Parathyroid adenoma (tissue), 2 donors: ENCODE measurements at regions not wholly inside any gene's neighbourhood (a gene's known extent, or its start where the extent isn't known, plus 50 kb on each side); places are given as distances from the start of the nearest gene placed in this dataset.

Experiments
- H2AFZ ChIP-seq: fragments of 300-600 bp; sonication (generic); one replicate; pipeline ENCODE4 v1.7.0; 2017; ENCODE audit warnings: antibody characterized with exemption, mild to moderate bottlenecking
- H3K27ac ChIP-seq: fragments of 300-600 bp; sonication (generic); one replicate; pipeline ENCODE4 v1.7.0; 2017
- H3K27me3 ChIP-seq: fragments of 300-600 bp; sonication (generic); one replicate; pipeline ENCODE4 v1.7.0; 2017; ENCODE audit warnings: low read length; ENCODE audit not compliant: control insufficient read depth, insufficient read depth
- H3K36me3 ChIP-seq: fragments of 300-600 bp; sonication (generic); one replicate; pipeline ENCODE4 v1.7.0; 2017; ENCODE audit warnings: low read length; ENCODE audit not compliant: control insufficient read depth, insufficient read depth
- H3K4me1 ChIP-seq: fragments of 300-600 bp; sonication (generic); one replicate; pipeline ENCODE4 v1.7.0; 2017; ENCODE audit warnings: control low read depth
- H3K4me2 ChIP-seq: fragments of 300-600 bp; sonication (generic); one replicate; pipeline ENCODE4 v1.7.0; 2017; ENCODE audit warnings: low read length
- H3K4me3 ChIP-seq: fragments of 300-600 bp; sonication (generic); one replicate; pipeline ENCODE4 v1.7.0; 2017; ENCODE audit warnings: low read depth, low read length
- H3K79me2 ChIP-seq: fragments of 300-600 bp; sonication (generic); one replicate; pipeline ENCODE4 v1.7.0; 2017; ENCODE audit warnings: control low read depth
- H3K9ac ChIP-seq: fragments of 300-600 bp; sonication (generic); one replicate; pipeline ENCODE4 v1.7.0; 2017; ENCODE audit warnings: mild to moderate bottlenecking
- H3K9me3 ChIP-seq: fragments of 300-600 bp; sonication (generic); one replicate; pipeline ENCODE4 v1.7.0; 2017; ENCODE audit warnings: low read length; ENCODE audit not compliant: control insufficient read depth
- CTCF ChIP-seq: fragments of 300-600 bp; sonication (generic); IDR thresholded peaks from one replicate; pipeline ENCODE4 v1.7.0; 2017; ENCODE audit warnings: antibody characterized with exemption, mild to moderate bottlenecking
- donor health status: primary hyperparathyroidism.

- H3K4me2 ChIP-seq, result no peak overlapping the region
- H3K79me2 ChIP-seq, result no peaks in the 10 kb centered on the region
- no peak for TF ChIP-seq CTCF
- H3K4me3 ChIP-seq, result no peak overlapping the region
- H2AFZ ChIP-seq, result no peak overlapping the region
- H3K27me3 ChIP-seq, result no peaks in the 10 kb centered on the region
- H3K36me3 ChIP-seq, result no peaks in the 10 kb centered on the region
- no peak overlapping the region for H3K9ac ChIP-seq
- no peak overlapping the region for H3K27ac ChIP-seq
- H3K4me1 ChIP-seq, result peaks cover 2% of the 10 kb centered on the region
- no peaks in the 10 kb centered on the region for H3K9me3 ChIP-seq
Observed at GRCh38 chr1:94675373-94675772, 133.8 kb upstream of the F3 start.

- H3K79me2 ChIP-seq, result no peaks in the 10 kb centered on the region
- no peaks in the 10 kb centered on the region for H3K27me3 ChIP-seq
- peaks cover 2% of the 10 kb centered on the region for H3K4me1 ChIP-seq
- no peaks in the 10 kb centered on the region for H3K36me3 ChIP-seq
- H3K9ac ChIP-seq, result no peak overlapping the region
- TF ChIP-seq CTCF, result no peak
- no peak overlapping the region for H3K4me2 ChIP-seq
- no peak overlapping the region for H3K4me3 ChIP-seq
- no peak overlapping the region for H3K27ac ChIP-seq
- H3K9me3 ChIP-seq, result no peaks in the 10 kb centered on the region
- no peak overlapping the region for H2AFZ ChIP-seq
Observed at GRCh38 chr1:94674876-94675275, 133.3 kb upstream of the F3 start.

- Histone ChIP-seq H3K4me3 (no peak overlapping the region), H3K9me3 (no peaks in the 10 kb centered on the region), H3K27me3 (no peaks in the 10 kb centered on the region), H3K4me1 (peaks cover 2% of the 10 kb centered on the region), H3K9ac (no peak overlapping the region), H2AFZ (no peak overlapping the region), H3K4me2 (no peak overlapping the region), H3K27ac (no peak overlapping the region), H3K36me3 (no peaks in the 10 kb centered on the region), H3K79me2 (no peaks in the 10 kb centered on the region)
- TF ChIP-seq CTCF, result no peak
Observed at GRCh38 chr1:94672934-94673333, 131.4 kb upstream of the F3 start.

- Histone ChIP-seq H3K4me1 (peaks cover 2% of the 10 kb centered on the region), H3K4me3 (no peak overlapping the region), H3K27ac (no peak overlapping the region), H3K9ac (no peak overlapping the region), H2AFZ (no peak overlapping the region), H3K27me3 (no peaks in the 10 kb centered on the region), H3K4me2 (no peak overlapping the region), H3K36me3 (no peaks in the 10 kb centered on the region), H3K9me3 (no peaks in the 10 kb centered on the region), H3K79me2 (no peaks in the 10 kb centered on the region)
- no peak for TF ChIP-seq CTCF
Observed at GRCh38 chr1:94672001-94672400, 130.4 kb upstream of the F3 start.

GRCh38 chr1:94670273-94670672 is 128.7 kb upstream of the F3 start:
- Histone ChIP-seq H3K27me3 (no peaks in the 10 kb centered on the region), H3K27ac (no peak overlapping the region), H3K4me3 (no peak overlapping the region), H3K4me2 (no peak overlapping the region), H3K79me2 (no peaks in the 10 kb centered on the region), H3K9ac (no peak overlapping the region), H2AFZ (no peak overlapping the region), H3K9me3 (no peaks in the 10 kb centered on the region), H3K36me3 (no peaks in the 10 kb centered on the region), H3K4me1 (no peaks in the 10 kb centered on the region)
- no peak for TF ChIP-seq CTCF
